Kidney (tissue), 13 donors: ENCODE measurements at regions not wholly inside any gene's neighbourhood (a gene's known extent, or its start where the extent isn't known, plus 50 kb on each side); places are given as distances from the start of the nearest gene placed in this dataset.

Source experiments
- DNase-seq, 5 donors: peaks; one replicate each; pipeline ENCODE4 v3.0.0-alpha.2; 2013 to 2020
- FAIRE-seq: peaks from 2 replicates; lab custom pipeline; 2012; peaks lifted over from hg19 to GRCh38; lab: Jason Lieb, UNC
- H3K27ac ChIP-seq, 2 donors: one replicate each; pipeline ENCODE4 v1.7.0; 2013; ENCODE audit warnings: low read depth in 2 of 2, low read length in 2 of 2, inconsistent platforms in 1 of 2
- H3K27me3 ChIP-seq: one replicate; pipeline ENCODE4 v1.7.1; 2013; ENCODE audit warnings: low read length, inconsistent platforms; ENCODE audit not compliant: control insufficient read depth, insufficient read depth
- H3K36me3 ChIP-seq, 3 donors: one replicate each; pipeline versions ENCODE4 v1.7.0 to v1.7.1; 2013; ENCODE audit warnings: low read length in 3 of 3, control low read depth in 1 of 3, inconsistent platforms in 1 of 3; ENCODE audit not compliant: insufficient read depth in 3 of 3, control insufficient read depth in 2 of 3
- H3K4me1 ChIP-seq, 3 donors: one replicate each; pipeline versions ENCODE4 v1.7.0 to v1.7.1; 2013; ENCODE audit warnings: low read length in 3 of 3, inconsistent platforms in 1 of 3, low read depth in 1 of 3; ENCODE audit not compliant: control insufficient read depth in 2 of 3, insufficient read depth in 2 of 3
- H3K4me3 ChIP-seq, 3 donors: one replicate each; pipeline versions ENCODE4 v1.7.0 to v1.8.1; 2013; ENCODE audit warnings: low read length in 3 of 3, control low read depth in 1 of 3, inconsistent platforms in 1 of 3
- H3K9ac ChIP-seq, 3 donors: one replicate each; pipeline versions ENCODE4 v1.7.0 to v1.7.1; 2013; ENCODE audit warnings: low read length in 3 of 3, control low read depth in 1 of 3, inconsistent platforms in 1 of 3
- H3K9me3 ChIP-seq, 3 donors: one replicate each; pipeline versions ENCODE4 v1.7.0 to v1.7.1; 2013; ENCODE audit warnings: low read length in 3 of 3, control low read depth in 1 of 3, inconsistent platforms in 1 of 3; ENCODE audit not compliant: control insufficient read depth in 2 of 3, insufficient read depth in 1 of 3
- CTCF ChIP-seq: IDR thresholded peaks from 3 replicates; pipeline ENCODE4 v1.5.1; 2012; ENCODE audit warnings: mild to moderate bottlenecking, moderate library complexity, borderline replicate concordance; ENCODE audit not compliant: insufficient read depth; ENCODE audit errors: extremely low read depth
- intact Hi-C: fragments of 100-400 bp; cut with DNase I; formaldehyde crosslinking; loops from one replicate; pipeline ENCODE4 v1.11.1; 2022
- donor health status: control.
- donor health status: control.
- donor health status: control.
- donor health status: control.
- donor health status: control.
- donor health status: DM: yes; HTN: yes; CAD: no.
- donor health status: Normal renal cell carcinoma (clear cell type).

- FAIRE-seq (no peak), DNase-seq (no peak)
- H3K27ac ChIP-seq = no peak overlapping the region
- no peaks in the 10 kb centered on the region for H3K9me3 ChIP-seq
- no peak overlapping the region for H3K4me3 ChIP-seq
- H3K36me3 ChIP-seq = no peaks in the 10 kb centered on the region
- H3K27me3 ChIP-seq = peaks cover 3% of the 10 kb centered on the region
- intact Hi-C loops = no loop called here
- H3K4me1 ChIP-seq = no peaks in the 10 kb centered on the region
- TF ChIP-seq CTCF = no peak
- no peak overlapping the region for H3K9ac ChIP-seq
Observed at GRCh38 chrX:75989806-75990590, 182.9 kb upstream of the PBDC1 start.

GRCh38 chrX:75997692-75998091 lies 175.2 kb upstream of the PBDC1 start:
- intact Hi-C loops = no loop called here
- Histone ChIP-seq H3K9me3 (no peaks in the 10 kb centered on the region), H3K27me3 (no peaks in the 10 kb centered on the region), H3K4me1 (no peaks in the 10 kb centered on the region), H3K9ac (no peak overlapping the region), H3K27ac (no peak overlapping the region), H3K4me3 (no peak overlapping the region), H3K36me3 (no peaks in the 10 kb centered on the region)
- no peak for FAIRE-seq
- peak in 1 of 5 donors; percentile 2 for DNase-seq
- TF ChIP-seq CTCF = no peak

- no peaks in the 10 kb centered on the region for H3K9me3 ChIP-seq
- DNase-seq (no peak), FAIRE-seq (no peak)
- intact Hi-C loops = no loop called here
- H3K36me3 ChIP-seq = no peaks in the 10 kb centered on the region
- no peak overlapping the region for H3K27ac ChIP-seq
- no peak for TF ChIP-seq CTCF
- no peaks in the 10 kb centered on the region for H3K27me3 ChIP-seq
- H3K4me1 ChIP-seq = no peaks in the 10 kb centered on the region
- no peak overlapping the region for H3K9ac ChIP-seq
- no peak overlapping the region for H3K4me3 ChIP-seq
Observed at GRCh38 chrX:76014321-76014720, 158.5 kb upstream of the PBDC1 start.
